ENCODE measurements at regions not wholly inside any gene's neighbourhood (a gene's known extent, or its start where the extent isn't known, plus 50 kb on each side); places are given as distances from the start of the nearest gene placed in this dataset.

DNA sequence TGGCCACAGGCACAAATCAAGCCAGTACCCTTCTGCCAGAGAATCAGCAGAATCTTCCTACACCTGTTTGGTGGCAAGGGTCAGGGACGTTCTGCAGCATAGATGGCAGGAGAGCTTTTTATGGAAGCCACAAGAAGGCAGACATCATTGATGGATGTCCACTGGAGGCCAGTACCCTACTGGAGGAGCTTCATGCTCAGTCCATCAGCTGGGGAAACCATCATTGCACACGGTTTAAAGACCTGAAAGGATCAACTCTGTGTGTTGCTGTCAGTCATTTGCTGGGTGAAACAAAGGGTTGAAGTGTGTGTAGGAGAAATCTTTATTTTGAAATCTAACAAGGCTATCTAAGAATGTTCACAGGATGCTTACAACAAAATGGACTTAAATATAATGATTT lies 158.9 kb upstream of the SASH1 start:
- TF ChIP-seq, protein P1, sequence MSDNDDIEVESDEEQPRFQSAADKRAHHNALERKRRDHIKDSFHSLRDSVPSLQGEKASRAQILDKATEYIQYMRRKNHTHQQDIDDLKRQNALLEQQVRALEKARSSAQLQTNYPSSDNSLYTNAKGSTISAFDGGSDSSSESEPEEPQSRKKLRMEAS (IDR thresholded peaks at IDR 0.05) = no peak
- TF ChIP-seq CTCF (IDR thresholded peaks at IDR 0.05 in 2 of 3, conservative IDR thresholded peaks at IDR 0.05 in 1 of 3; ENCODE audit: borderline replicate concordance in 1 of 3, insufficient read depth in 1 of 3, low read depth in 2 of 3, low read length in 2 of 3) (no peak), EZH2 (IDR thresholded peaks at IDR 0.05) (no peak), POLR2A (IDR thresholded peaks at IDR 0.05; ENCODE audit: borderline replicate concordance, extremely low read depth, insufficient read depth, insufficient read length) (no peak), EZH2phosphoT487 (IDR thresholded peaks at IDR 0.05; ENCODE audit: borderline replicate concordance) (no peak), JUND (IDR thresholded peaks at IDR 0.05) (no peak), POLR2AphosphoS5 (IDR thresholded peaks at IDR 0.05; ENCODE audit: low read depth, low read length) (no peak), EGR1 (IDR thresholded peaks at IDR 0.05; ENCODE audit: low read depth) (no peak), FOSL1 (IDR thresholded peaks at IDR 0.05; ENCODE audit: low read depth) (no peak), ELF1 (IDR thresholded peaks at IDR 0.05; ENCODE audit: borderline replicate concordance, low read depth) (no peak), ZFX (IDR thresholded peaks at IDR 0.05) (no peak), SIN3A (IDR thresholded peaks at IDR 0.05; ENCODE audit: low read depth) (no peak), RAD21 (IDR thresholded peaks at IDR 0.05; ENCODE audit: low read depth) (no peak)
